Stimulated activated CD4-positive, alpha-beta T cell treated with anti-CD3 and anti-CD28 coated beads, Interleukin-15, amount 100 ng/mL, for 1 hour (primary cell): ENCODE measurements at regions not wholly inside any gene's neighbourhood (a gene's known extent, or its start where the extent isn't known, plus 50 kb on each side); places are given as distances from the start of the nearest gene placed in this dataset.
A peak's percentile ranks its signal among the peaks of the same experiment; 100 is the strongest.
"Not testable (repeated sequence)": the region's sequence is repeated elsewhere in the genome, so short reads cannot be mapped to it uniquely, and the experiment has no call there.

Source experiments
- DNase-seq, 2 donors: peaks; one replicate each; pipeline ENCODE4 v3.0.0-alpha.2; 2020; ENCODE audit warnings: low read depth in 1 of 2, low spot score in 1 of 2

DNA sequence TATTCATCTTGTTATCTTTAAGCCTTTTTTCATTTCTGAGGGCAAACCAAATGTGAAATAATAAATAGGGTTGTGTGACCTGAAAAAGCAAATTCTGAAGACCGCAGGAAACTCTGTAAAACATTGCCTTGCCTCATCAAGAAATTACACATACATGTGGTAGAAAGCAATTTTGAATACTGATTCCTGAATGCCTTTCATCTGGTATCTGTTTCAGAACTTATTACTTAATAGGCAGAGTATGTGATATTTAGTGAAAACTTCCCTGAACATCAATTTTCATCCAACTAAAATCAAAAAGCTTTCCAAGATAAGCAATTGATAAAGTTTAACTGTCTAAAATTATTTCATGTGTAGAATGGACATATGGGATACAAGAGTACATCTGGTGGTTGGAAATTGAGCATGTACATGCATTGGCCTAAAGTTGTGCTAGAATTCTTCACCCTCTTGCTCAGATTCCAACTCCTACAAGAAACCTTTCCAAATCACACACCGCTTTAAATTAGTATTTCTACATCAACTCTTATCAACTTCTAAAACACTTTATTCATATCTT is 606.0 kb upstream of the LCORL start:
- DNase-seq = no peak

DNA sequence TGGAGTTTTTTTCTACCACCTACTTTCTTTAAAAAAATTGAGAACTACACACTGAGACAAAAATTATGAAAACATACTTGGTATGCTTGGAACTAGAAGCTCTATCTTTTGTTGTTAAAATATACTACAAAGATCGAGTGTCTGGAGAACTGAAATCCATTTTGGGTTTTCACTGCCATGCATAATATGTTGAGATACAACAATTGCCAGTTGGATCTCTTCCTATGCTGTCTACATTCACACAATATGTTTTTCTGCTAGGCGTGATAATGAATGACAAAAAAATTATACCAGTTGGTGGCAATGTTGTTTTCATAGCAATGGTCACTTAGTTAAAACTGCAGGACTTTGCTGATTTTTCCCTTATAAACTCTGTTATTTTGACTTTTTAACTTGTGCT is 605.4 kb upstream of the LCORL start:
- DNase-seq = no peak

DNA sequence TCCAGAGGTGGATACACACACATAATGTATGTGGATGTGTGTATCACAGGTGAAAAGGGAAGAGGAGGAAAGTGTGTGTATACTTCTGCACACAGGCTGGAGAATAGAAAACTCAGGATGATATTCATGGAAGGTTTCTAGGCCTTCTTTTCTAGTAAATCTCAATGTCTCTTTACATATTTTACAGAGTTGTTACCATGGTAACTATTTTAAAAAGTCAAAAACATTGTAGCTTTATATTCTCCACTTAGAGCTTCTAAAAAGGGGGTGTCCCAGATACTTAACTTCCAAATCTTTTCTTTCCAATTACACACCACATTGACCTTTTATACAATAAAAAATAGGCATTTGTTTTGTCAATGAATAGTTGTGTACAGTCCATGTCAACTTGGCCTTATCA is 604.8 kb upstream of the LCORL start:
- DNase-seq = no peak

- DNase-seq = no peak
Measured at GRCh38 chr4:18621186-18621585, 599.6 kb upstream of the LCORL start.

GRCh38 chr4:18616720-18617119 is 595.2 kb upstream of the LCORL start:
- DNase-seq = no peak

DNA sequence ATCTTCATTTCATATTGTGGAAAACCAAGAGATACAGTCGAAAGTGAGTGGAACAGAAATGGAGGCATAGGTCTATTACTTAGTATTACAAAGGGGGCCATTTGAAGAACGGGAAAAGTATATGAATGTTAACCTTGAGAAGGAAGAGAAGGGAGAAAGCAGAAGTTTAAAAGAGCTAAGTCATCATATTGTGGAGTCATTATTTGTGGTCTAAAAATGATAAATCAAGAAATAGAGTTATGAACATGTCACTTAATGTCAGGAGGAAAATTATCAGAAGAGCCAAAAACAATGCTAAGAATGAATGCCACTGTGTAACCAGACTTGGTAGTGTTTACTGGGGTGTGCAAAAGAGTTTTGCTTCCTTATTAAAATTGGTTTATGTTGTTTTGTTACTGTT is 589.5 kb upstream of the LCORL start:
- DNase-seq = no peak

GRCh38 chr4:18608908-18609533 is 587.5 kb upstream of the LCORL start:
- DNase-seq = no peak

- not testable (repeated sequence) for DNase-seq
Measured at GRCh38 chr4:18602610-18603009, 581.1 kb upstream of the LCORL start.

GRCh38 chr4:18593297-18594002 is 571.9 kb upstream of the LCORL start:
- peak in 1 of 2 donors; percentile 4 for DNase-seq

- no peak for DNase-seq
Measured at GRCh38 chr4:18582841-18583240, 561.3 kb upstream of the LCORL start.

DNA sequence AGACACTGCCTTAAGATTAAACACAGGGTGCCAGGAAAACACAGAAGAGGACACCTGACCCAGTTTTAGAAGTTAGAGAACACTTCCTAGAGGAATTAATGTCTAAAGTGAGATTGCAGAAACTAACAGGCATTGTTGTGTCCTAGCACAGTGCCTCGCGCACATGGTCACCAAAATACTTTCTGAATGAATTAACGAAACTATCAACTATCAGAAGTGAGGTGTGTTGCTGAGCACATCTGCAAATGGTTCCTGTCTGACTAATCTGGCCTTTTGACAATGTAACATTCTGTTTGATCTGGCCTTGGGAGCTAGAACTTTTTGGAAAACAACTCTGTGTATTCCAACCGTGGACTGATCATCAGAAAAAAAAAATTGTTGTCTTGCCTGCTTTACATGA is 556.8 kb upstream of the LCORL start:
- DNase-seq = no peak

GRCh38 chr4:18572481-18572880 is 550.9 kb upstream of the LCORL start:
- DNase-seq = no peak

- no peak for DNase-seq
Measured at GRCh38 chr4:18571301-18571761, 549.8 kb upstream of the LCORL start.

DNA sequence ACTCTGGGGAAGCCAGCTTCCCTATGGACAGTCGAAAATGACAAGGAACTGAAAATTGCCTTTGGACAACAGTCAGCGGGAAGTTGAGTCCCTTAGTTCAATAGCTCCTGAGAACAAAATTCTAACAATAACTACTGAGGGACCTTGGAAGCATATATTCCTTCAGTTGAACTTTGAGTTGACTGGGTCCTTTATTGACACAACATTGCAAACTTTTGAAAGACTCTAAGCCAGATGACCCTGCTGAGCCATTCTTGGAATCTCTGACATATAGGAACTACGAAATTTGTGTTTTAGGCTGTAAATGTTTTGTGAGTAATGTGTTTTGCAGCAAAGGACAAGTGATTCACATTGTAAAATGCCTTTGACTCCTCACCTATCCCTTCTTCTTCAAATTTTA is 548.8 kb upstream of the LCORL start:
- DNase-seq = no peak

- DNase-seq = no peak
Measured at GRCh38 chr4:18568600-18568999, 547.0 kb upstream of the LCORL start.

- DNase-seq = no peak
Measured at GRCh38 chr4:18566970-18567799, 545.6 kb upstream of the LCORL start.

- DNase-seq = no peak
Measured at GRCh38 chr4:18559492-18559891, 537.9 kb upstream of the LCORL start.

DNA sequence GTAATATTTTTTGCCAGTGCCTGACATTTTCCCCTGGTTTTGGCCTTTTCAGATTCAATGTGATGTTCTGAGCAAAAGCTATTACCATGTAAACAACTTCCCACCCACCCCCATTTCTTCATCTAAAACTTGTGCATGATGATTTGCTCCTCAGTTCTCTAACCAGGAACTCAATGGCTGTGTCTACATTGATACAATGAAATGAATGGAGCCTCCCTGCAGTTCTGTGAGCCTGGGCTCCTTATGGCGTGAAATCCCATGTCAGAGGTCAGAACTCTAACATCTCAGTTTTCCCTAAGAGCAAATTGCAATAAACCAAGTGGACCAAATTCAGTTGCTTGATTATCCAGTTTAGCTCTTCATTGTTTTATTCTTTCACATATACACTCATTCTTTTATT is 534.8 kb upstream of the LCORL start:
- DNase-seq = no peak

DNA sequence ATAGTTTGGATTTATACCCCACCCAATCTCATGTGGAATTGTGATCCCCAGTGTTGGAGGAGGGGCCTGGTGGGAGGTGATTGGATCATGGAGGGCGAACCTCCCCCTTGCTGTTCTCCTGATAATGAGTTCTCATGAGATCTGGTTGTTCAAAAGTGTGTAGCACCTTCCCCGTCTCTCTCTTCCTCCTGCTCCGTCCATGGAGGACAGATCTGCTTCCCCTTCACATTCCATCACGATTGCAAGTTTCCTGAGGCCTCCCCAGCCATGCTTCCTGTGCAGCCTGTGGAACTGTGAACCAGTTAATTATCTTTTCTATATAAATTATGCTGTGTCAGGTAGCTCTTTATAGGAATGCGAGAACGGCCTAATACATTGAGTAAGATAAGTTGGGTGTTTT is 518.8 kb upstream of the LCORL start:
- no peak for DNase-seq

DNA sequence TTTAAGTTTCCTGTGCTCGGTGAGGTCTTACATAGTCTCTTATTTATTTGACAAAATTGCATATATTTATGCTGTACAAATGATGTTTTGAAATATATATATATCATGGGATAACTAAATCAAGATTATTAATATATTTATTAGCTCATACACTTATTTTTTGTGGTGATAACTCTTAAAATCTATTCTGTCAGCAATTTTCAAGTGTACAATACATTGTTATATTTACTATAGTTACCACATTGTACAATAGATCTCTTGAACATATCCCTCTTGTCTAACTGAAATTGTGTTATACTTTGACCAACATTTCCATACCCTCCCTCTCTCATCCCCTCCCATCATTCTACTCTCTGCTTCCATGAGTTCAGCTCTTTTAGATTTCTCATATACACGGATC is 516.6 kb upstream of the LCORL start:
- no peak for DNase-seq

DNA sequence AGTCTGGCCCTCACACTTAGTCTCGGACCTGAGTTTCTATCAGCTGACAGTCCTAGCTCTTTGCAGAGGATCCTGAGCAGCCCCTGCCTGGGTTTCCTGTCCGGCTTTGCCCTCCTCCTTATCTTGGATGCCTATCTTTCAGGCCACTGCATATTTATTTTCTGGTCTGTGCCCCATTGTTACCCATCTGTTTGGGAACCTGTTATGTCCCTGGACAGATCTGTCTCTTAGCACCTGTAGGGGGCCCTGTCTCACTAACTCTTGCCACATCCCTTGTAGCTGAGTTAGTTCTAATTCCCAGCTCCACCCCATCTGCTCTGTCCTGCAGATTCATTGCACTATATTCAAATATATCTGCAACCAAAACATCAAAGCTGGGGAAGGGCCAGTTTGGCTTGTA is 514.9 kb upstream of the LCORL start:
- DNase-seq = no peak

- DNase-seq = no peak
Measured at GRCh38 chr4:18535948-18536347, 514.4 kb upstream of the LCORL start.
